ENCODE measurements at regions not wholly inside any gene's neighbourhood (a gene's known extent, or its start where the extent isn't known, plus 50 kb on each side); places are given as distances from the start of the nearest gene placed in this dataset.

DNA sequence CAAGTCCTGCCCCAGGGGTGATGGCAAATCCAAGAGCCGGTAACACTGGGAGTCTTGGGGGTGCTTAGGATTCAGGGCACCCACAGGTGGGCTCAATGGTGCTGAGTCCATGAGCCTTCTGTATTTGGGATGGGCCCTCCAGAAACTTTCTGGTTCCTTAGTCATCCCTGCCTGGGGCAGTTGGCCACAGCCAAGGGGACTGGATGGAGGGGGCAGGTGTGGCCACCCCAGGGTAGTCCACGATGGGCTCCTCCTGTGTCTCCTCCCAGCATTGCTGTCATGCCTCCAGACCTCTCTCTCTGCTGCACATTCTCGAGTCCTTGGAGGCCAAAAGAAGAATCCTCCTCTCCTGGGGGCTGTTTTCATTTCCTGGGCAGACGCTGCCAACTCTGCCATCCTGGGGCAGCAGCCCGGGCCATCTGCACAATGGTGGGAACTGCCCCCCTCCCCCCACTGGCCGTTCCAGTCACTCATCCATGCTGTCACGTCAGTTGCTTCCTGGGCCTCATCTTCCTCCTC, 158.0 kb upstream of the TWIST2 start:
- TF ChIP-seq CTCF (IDR thresholded peaks at IDR 0.05), result no peak
- Histone ChIP-seq H3K36me3 (replicated peaks in 1 of 2; ENCODE audit: control insufficient read depth in 1 of 2, insufficient read depth in 2 of 2, low read length in 2 of 2) (no peaks in the 10 kb centered on the region), H3K4me1 (ENCODE audit: control insufficient read depth in 1 of 2, insufficient read depth in 2 of 2, low read length in 2 of 2) (no peaks in the 10 kb centered on the region), H3K4me3 (replicated peaks in 1 of 3; ENCODE audit: low read depth in 2 of 3, low read length in 3 of 3) (no peak overlapping the region), H3K79me2 (ENCODE audit: insufficient read depth, low read length) (no peaks in the 10 kb centered on the region), H3K27ac (ENCODE audit: low read depth in 1 of 2, low read length in 2 of 2) (no peak overlapping the region), H2AFZ (ENCODE audit: insufficient read depth, low read depth, low read length, poor library complexity, severe bottlenecking) (no peak overlapping the region), H3K27me3 (ENCODE audit: control insufficient read depth in 2 of 2, insufficient read depth in 2 of 2, low read length in 2 of 2) (no peaks in the 10 kb centered on the region), H3K9me3 (replicated peaks in 1 of 2; ENCODE audit: control insufficient read depth in 1 of 2, insufficient read depth in 1 of 2, low read length in 2 of 2) (no peaks in the 10 kb centered on the region), H3K9ac (ENCODE audit: insufficient read depth, low read length, poor library complexity, severe bottlenecking) (no peak overlapping the region), H3K4me2 (replicated peaks; ENCODE audit: extremely low read depth, low read length, poor library complexity, severe bottlenecking) (no peak overlapping the region), H4K20me1 (ENCODE audit: insufficient read depth, low read length) (no peaks in the 10 kb centered on the region)
- intact Hi-C loops (cut with micrococcal nuclease), result no loop called here
- H3K4me1 Mint-ChIP-seq, result no peaks in the 10 kb centered on the region
- H3K4me3 Mint-ChIP-seq, result no peak overlapping the region
- peaks cover 8 to 17% (median 12%) of the 10 kb centered on the region in 3 donors for H3K27me3 Mint-ChIP-seq (ENCODE audit: low read depth in 3 of 3)
- H3K9me3 Mint-ChIP-seq, result peaks cover 0 to 2% (median 0%) of the 10 kb centered on the region in 7 donors
- 85% methylated on average over 6 of the region's 7 CpGs for WGBS (ENCODE audit: insufficient coverage)
- H3K27ac Mint-ChIP-seq, result peak overlapping the region in 1 of 7 donors; percentile 37
- DNase-seq, result no peak
- H3K36me3 Mint-ChIP-seq, result no peaks in the 10 kb centered on the region

DNA sequence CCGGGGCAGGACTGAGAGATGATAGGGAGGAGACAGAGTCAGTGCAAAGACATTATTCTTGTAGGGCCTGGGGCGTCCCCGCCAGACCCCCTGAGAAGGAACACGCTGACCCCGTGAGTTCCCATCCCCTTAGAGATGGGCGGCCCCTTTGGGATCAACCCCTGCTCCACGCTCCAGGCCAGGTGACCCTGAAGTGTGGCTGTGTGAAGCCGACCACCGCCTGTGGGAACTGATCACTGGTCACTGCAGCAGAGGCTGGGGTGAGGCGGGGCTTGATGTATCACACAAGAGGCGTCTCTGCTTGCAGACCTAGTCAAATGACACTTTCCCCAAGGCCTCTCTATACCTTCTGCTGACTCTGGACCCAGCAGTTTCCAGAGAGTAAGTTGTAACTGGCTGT, 157.4 kb upstream of the TWIST2 start:
- Histone ChIP-seq H3K4me3 (replicated peaks in 1 of 3; ENCODE audit: low read depth in 2 of 3, low read length in 3 of 3) (no peak overlapping the region), H3K79me2 (ENCODE audit: insufficient read depth, low read length) (no peaks in the 10 kb centered on the region), H3K27ac (ENCODE audit: low read depth in 1 of 2, low read length in 2 of 2) (no peak overlapping the region), H3K4me1 (ENCODE audit: control insufficient read depth in 1 of 2, insufficient read depth in 2 of 2, low read length in 2 of 2) (no peaks in the 10 kb centered on the region), H4K20me1 (ENCODE audit: insufficient read depth, low read length) (no peaks in the 10 kb centered on the region), H3K4me2 (replicated peaks; ENCODE audit: extremely low read depth, low read length, poor library complexity, severe bottlenecking) (no peak overlapping the region), H2AFZ (ENCODE audit: insufficient read depth, low read depth, low read length, poor library complexity, severe bottlenecking) (no peak overlapping the region), H3K9me3 (replicated peaks in 1 of 2; ENCODE audit: control insufficient read depth in 1 of 2, insufficient read depth in 1 of 2, low read length in 2 of 2) (no peaks in the 10 kb centered on the region), H3K9ac (ENCODE audit: insufficient read depth, low read length, poor library complexity, severe bottlenecking) (no peak overlapping the region), H3K36me3 (replicated peaks in 1 of 2; ENCODE audit: control insufficient read depth in 1 of 2, insufficient read depth in 2 of 2, low read length in 2 of 2) (no peaks in the 10 kb centered on the region), H3K27me3 (ENCODE audit: control insufficient read depth in 2 of 2, insufficient read depth in 2 of 2, low read length in 2 of 2) (no peaks in the 10 kb centered on the region)
- 93% methylated on average over 11 of the region's 11 CpGs for WGBS (ENCODE audit: insufficient coverage)
- no peaks in the 10 kb centered on the region for H3K4me1 Mint-ChIP-seq
- no peaks in the 10 kb centered on the region for H3K36me3 Mint-ChIP-seq
- intact Hi-C loops (cut with micrococcal nuclease), result no loop called here
- DNase-seq, result no peak
- H3K9me3 Mint-ChIP-seq, result peaks cover 0 to 2% (median 0%) of the 10 kb centered on the region in 7 donors
- peaks cover 10 to 17% (median 12%) of the 10 kb centered on the region in 3 donors for H3K27me3 Mint-ChIP-seq (ENCODE audit: low read depth in 3 of 3)
- no peak overlapping the region for H3K27ac Mint-ChIP-seq
- no peak overlapping the region for H3K4me3 Mint-ChIP-seq
- TF ChIP-seq CTCF (IDR thresholded peaks at IDR 0.05), result no peak

Measured in CD14-positive monocyte (primary cell).